Gastroesophageal sphincter (tissue), 3 donors: ENCODE measurements at regions not wholly inside any gene's neighbourhood (a gene's known extent, or its start where the extent isn't known, plus 50 kb on each side); places are given as distances from the start of the nearest gene placed in this dataset.

Source experiments
- CTCF ChIP-seq, 4 experiments: fragments of 200-600 bp in 2 of 4; fragments of 450-650 bp in 2 of 4; sonication (generic) in 1 of 4; IDR thresholded peaks; one replicate each; pipeline ENCODE4 v1.5.1; 2017 to 2019; ENCODE audit warnings: antibody characterized with exemption in 4 of 4, mild to moderate bottlenecking in 2 of 4, moderate library complexity in 2 of 4
- EP300 ChIP-seq: sonication (generic); formaldehyde crosslinking; IDR thresholded peaks from one replicate; pipeline ENCODE4 v1.6.1; 2017; ENCODE audit warnings: antibody characterized with exemption, mild to moderate bottlenecking
- POLR2A ChIP-seq, 2 donors: fragments of 450-650 bp; IDR thresholded peaks; one replicate each; pipeline ENCODE4 v1.6.1; 2017; ENCODE audit warnings: antibody characterized with exemption in 2 of 2, mild to moderate bottlenecking in 2 of 2, moderate library complexity in 1 of 2

- TF ChIP-seq CTCF (IDR thresholded peaks at IDR 0.05): no peak
- TF ChIP-seq POLR2A (IDR thresholded peaks at IDR 0.05): no peak
- no peak for TF ChIP-seq EP300
Observed at GRCh38 chr3:181384970-181385369, 326.8 kb upstream of the SOX2 start.
